K562 (cell line): ENCODE measurements at regions not wholly inside any gene's neighbourhood (a gene's known extent, or its start where the extent isn't known, plus 50 kb on each side); places are given as distances from the start of the nearest gene placed in this dataset.

Experiments
- ATAC-seq: fragments of 200-7000 bp; cut with Tn5 transposase; 3 replicates; pipeline ENCODE4 v1.9.1; 2020; ENCODE audit warnings: moderate library complexity
- BruUV-seq: library from RNA; stranded (reverse); fragments of 400-500 nt; replicated peaks from 2 replicates; lab custom pipeline; 2021; lab: Mats Ljungman, UMichigan
- CTCF ChIA-PET: fragments of 300-600 bp; formaldehyde crosslinking; extraction: SDS; loops from one replicate; lab custom pipeline; 2021; ENCODE audit warnings: low intra/inter-chr PET ratio; lab: Yijun Ruan, JAX
- POLR2A ChIA-PET: fragments of 300-600, 350-650 bp; sonication (Branson Sonifier 250); formaldehyde crosslinking; extraction: SDS; loops from one replicate; lab custom pipeline; 2021; ENCODE audit warnings: antibody characterized with exemption, inconsistent platforms; lab: Yijun Ruan, JAX
- DNase-seq, 4 experiments: peaks; one replicate each; pipeline versions ENCODE4 v3.0.0 to v3.0.0-alpha.2; 2011 to 2018; ENCODE audit warnings: low spot score in 3 of 4, mixed read lengths in 3 of 4; ENCODE audit errors: extremely low read depth in 1 of 4
- FAIRE-seq: peaks from 2 replicates; lab custom pipeline; 2011; peaks lifted over from hg19 to GRCh38; lab: Jason Lieb, UNC
- H2AFZ ChIP-seq: 2 replicates; pipeline ENCODE4 v1.6.0; 2011; ENCODE audit warnings: low read depth, low read length, control low read depth, inconsistent platforms
- H3K27ac ChIP-seq: fragments of 200-600 bp; 3 replicates; pipeline ENCODE4 v1.8.0; 2011; ENCODE audit warnings: low read depth, mild to moderate bottlenecking, control low read depth, inconsistent platforms, low read length, moderate library complexity, mixed read lengths; ENCODE audit errors: extremely low read depth
- H3K27me3 ChIP-seq, 2 experiments: fragments of 300-600 bp in 1 of 2; 2 replicates in 1 of 2; 3 replicates in 1 of 2; pipeline versions ENCODE4 v1.6.0 to v1.8.0; 2011; ENCODE audit warnings: inconsistent platforms in 2 of 2, low read length in 2 of 2, mild to moderate bottlenecking in 1 of 2, mixed read lengths in 1 of 2, moderate library complexity in 1 of 2; ENCODE audit not compliant: control insufficient read depth in 2 of 2, insufficient read depth in 2 of 2
- H3K36me3 ChIP-seq: fragments of 300-600 bp; 3 replicates; pipeline ENCODE4 v1.8.0; 2011; ENCODE audit warnings: mild to moderate bottlenecking, low read length, inconsistent platforms; ENCODE audit not compliant: control insufficient read depth, insufficient read depth
- H3K4me1 ChIP-seq, 2 experiments: fragments of 200-600 bp in 1 of 2; replicated peaks in 1 of 2; 2 replicates in 1 of 2; 3 replicates in 1 of 2; pipeline versions ENCODE4 v1.5.1 to v1.8.0; 2011; ENCODE audit warnings: inconsistent platforms in 2 of 2, low read length in 2 of 2, mild to moderate bottlenecking in 1 of 2, mixed read lengths in 1 of 2, moderate library complexity in 1 of 2; ENCODE audit not compliant: control insufficient read depth in 2 of 2, insufficient read depth in 2 of 2
- H3K4me2 ChIP-seq: 2 replicates; pipeline ENCODE4 v1.6.1; 2011; ENCODE audit warnings: low read length, control low read depth, inconsistent platforms, mixed read lengths; ENCODE audit not compliant: insufficient read depth
- H3K4me3 ChIP-seq: fragments of 200-600 bp; sonication (generic), shearing (Covaris generic); 2 replicates; pipeline ENCODE4 v1.5.1; 2016; ENCODE audit warnings: control low read depth, inconsistent platforms
- H3K79me2 ChIP-seq: fragments of 200-600 bp; 3 replicates; pipeline ENCODE4 v1.8.0; 2011; ENCODE audit warnings: low read length, inconsistent platforms; ENCODE audit not compliant: control insufficient read depth, insufficient read depth
- H3K9ac ChIP-seq, 2 experiments: 2 replicates each; pipeline versions ENCODE4 v1.6.0 to v1.6.1; 2011; ENCODE audit warnings: low read depth in 2 of 2, low read length in 2 of 2, control low read depth in 1 of 2, inconsistent platforms in 1 of 2, mild to moderate bottlenecking in 1 of 2, mixed read lengths in 1 of 2; ENCODE audit not compliant: insufficient read depth in 1 of 2
- H3K9me1 ChIP-seq: one replicate; pipeline ENCODE4 v1.6.0; 2011; ENCODE audit warnings: inconsistent platforms, mild to moderate bottlenecking, low read length, moderate library complexity; ENCODE audit not compliant: control insufficient read depth, insufficient read depth
- H3K9me3 ChIP-seq: replicated peaks from 2 replicates; pipeline ENCODE4 v1.5.1; 2011; ENCODE audit warnings: low read depth, low read length, inconsistent platforms; ENCODE audit not compliant: control insufficient read depth, insufficient read depth
- H4K20me1 ChIP-seq: replicated peaks from 2 replicates; pipeline ENCODE4 v1.6.1; 2011; ENCODE audit warnings: low read length, inconsistent platforms, mixed read lengths; ENCODE audit not compliant: control insufficient read depth, insufficient read depth
- CAMTA2 ChIP-seq: fragments of 250-450 bp; sonication (Bioruptor Pico); conservative IDR thresholded peaks from 2 replicates; pipeline ENCODE4 v1.5.1; 2022
- CLOCK ChIP-seq: fragments of 250-450 bp; sonication (Bioruptor Pico); IDR thresholded peaks from 2 replicates; pipeline ENCODE4 v1.4.0; 2020; ENCODE audit warnings: mild to moderate bottlenecking, moderate library complexity, borderline replicate concordance
- HDAC6 ChIP-seq: IDR thresholded peaks from 2 replicates; pipeline ENCODE4 v1.6.1; 2012; ENCODE audit warnings: low read depth, mild to moderate bottlenecking, control low read depth, inconsistent platforms, low read length, moderate library complexity
- HMGN3 ChIP-seq: IDR thresholded peaks from 2 replicates; pipeline ENCODE4 v1.6.1; 2011; ENCODE audit warnings: borderline replicate concordance, low read depth, mild to moderate bottlenecking, mixed read lengths, low read length; ENCODE audit not compliant: insufficient read length; ENCODE audit errors: extremely low read depth
- PBX2 ChIP-seq, 2 experiments: IDR thresholded peaks in 1 of 2; conservative IDR thresholded peaks in 1 of 2; 2 replicates each; pipeline ENCODE4 v1.6.1; 2016; ENCODE audit warnings: low read depth in 2 of 2, mild to moderate bottlenecking in 1 of 2, missing compliant biosample characterization in 1 of 2, missing genetic modification characterization in 1 of 2, moderate library complexity in 1 of 2
- TRIM28 ChIP-seq: fragments of 450-650 bp; IDR thresholded peaks from 2 replicates; pipeline ENCODE4 v1.6.1; 2017
- ZNF197 ChIP-seq: fragments of 200-800 bp; sonication (Bioruptor generic); IDR thresholded peaks from 2 replicates; pipeline ENCODE4 v1.6.1; 2016; ENCODE audit warnings: low read depth, missing genetic modification characterization, missing compliant biosample characterization
- ZNF551 ChIP-seq: fragments of 250-450 bp; sonication (Bioruptor Pico); IDR thresholded peaks from 2 replicates; pipeline ENCODE4 v1.5.0; 2021; ENCODE audit warnings: mild to moderate bottlenecking, moderate library complexity
- WGBS: fragments of 100-300 bp; shearing (Covaris generic); methylation state at CpG from one replicate; pipeline ENCODE4 v1.1.6; 2016; ENCODE audit warnings: low coverage, mixed read lengths; ENCODE audit not compliant: insufficient coverage; ENCODE audit errors: missing lambda C conversion rate; 5-methylcytosine and 5-hydroxymethylcytosine counted together
- in situ Hi-C: fragments of 300-500 bp; cut with MboI; formaldehyde crosslinking; loops from 4 replicates; pipeline ENCODE4 v1.15.0; 2018; ENCODE audit warnings: inconsistent platforms, mixed read lengths
- intact Hi-C: fragments of 100-400 bp; cut with micrococcal nuclease; formaldehyde crosslinking; loops from 2 replicates; pipeline ENCODE4 v1.14.2; 2022

GRCh38 chr17:34720760-34721159 is 141.4 kb downstream of the TMEM132E start (continued):
- no peak for TF ChIP-seq ZNF197
- TF ChIP-seq, all 486 proteins: peak for 0

- DNase-seq: no peak
- CTCF ChIA-PET: no interaction called here
- BruUV-seq: no TSS peak
- TF ChIP-seq TRIM28 (no peak), PBX2 (CRISPR knock-in tag; IDR thresholded peaks at IDR 0.05; ENCODE audit: low read depth) (no peak), PBX2 (tag; conservative IDR thresholded peaks at IDR 0.05; ENCODE audit: low read depth) (no peak), CLOCK (CRISPR knock-in tag) (no peak), CAMTA2 (no peak), ZNF551 (CRISPR knock-in tag) (no peak), HMGN3 (no peak), HDAC6 (no peak)
- ATAC-seq: no peak
- H3K27ac ChIP-seq: no peak overlapping the region
- WGBS: 1% methylated on average over 10 of the region's 11 CpGs
- peaks cover 0 to 11% of the 10 kb centered on the region in 2 experiments; a peak in 2 of 5 replicates for H3K27me3 ChIP-seq
- POLR2A ChIA-PET: no interaction called here
- intact Hi-C loops: no loop called here
- no peak overlapping the region for H3K4me2 ChIP-seq
- no peaks in the 10 kb centered on the region for H3K79me2 ChIP-seq
- no peaks in the 10 kb centered on the region for H3K9me1 ChIP-seq
- no peak overlapping the region for H3K9ac ChIP-seq
- peaks cover 4% of the 10 kb centered on the region; the same call in 1 of the 2 replicates for H4K20me1 ChIP-seq
- in situ Hi-C loops: no loop called here
- H3K4me3 ChIP-seq: no peak overlapping the region
- FAIRE-seq: no peak
- no peaks in the 10 kb centered on the region for H3K36me3 ChIP-seq
- no peak overlapping the region for H2AFZ ChIP-seq
- no peaks in the 10 kb centered on the region for H3K9me3 ChIP-seq
- no peaks in the 10 kb centered on the region for H3K4me1 ChIP-seq
Measured at GRCh38 chr17:34719569-34719968, 140.2 kb downstream of the TMEM132E start.
